Mammary epithelial cell (primary cell): ENCODE measurements at regions not wholly inside any gene's neighbourhood (a gene's known extent, or its start where the extent isn't known, plus 50 kb on each side); places are given as distances from the start of the nearest gene placed in this dataset.

Experiments
- CTCF ChIP-seq, 2 donors: IDR thresholded peaks in 1 of 2; conservative IDR thresholded peaks in 1 of 2; 2 replicates each; pipeline ENCODE4 v1.5.1; 2011 to 2012; ENCODE audit warnings: inconsistent platforms in 2 of 2, low read length in 2 of 2, mild to moderate bottlenecking in 2 of 2, control low read depth in 1 of 2, low read depth in 1 of 2; ENCODE audit not compliant: insufficient read depth in 1 of 2; ENCODE audit errors: extremely low read depth in 1 of 2
- EZH2 ChIP-seq: IDR thresholded peaks from 2 replicates; pipeline ENCODE4 v1.6.1; 2012; ENCODE audit warnings: low read length, inconsistent platforms, borderline replicate concordance

GRCh38 chr4:178856139-178856800 lies 1414.0 kb upstream of the AGA start:
- no peak for TF ChIP-seq CTCF (conservative IDR thresholded peaks at IDR 0.05 in 1 of 2, IDR thresholded peaks at IDR 0.05 in 1 of 2; ENCODE audit: extremely low read depth in 1 of 2, insufficient read depth in 1 of 2, low read depth in 1 of 2, low read length in 2 of 2)
- TF ChIP-seq EZH2: no peak
